ENCODE measurements at regions not wholly inside any gene's neighbourhood (a gene's known extent, or its start where the extent isn't known, plus 50 kb on each side); places are given as distances from the start of the nearest gene placed in this dataset.

DNA sequence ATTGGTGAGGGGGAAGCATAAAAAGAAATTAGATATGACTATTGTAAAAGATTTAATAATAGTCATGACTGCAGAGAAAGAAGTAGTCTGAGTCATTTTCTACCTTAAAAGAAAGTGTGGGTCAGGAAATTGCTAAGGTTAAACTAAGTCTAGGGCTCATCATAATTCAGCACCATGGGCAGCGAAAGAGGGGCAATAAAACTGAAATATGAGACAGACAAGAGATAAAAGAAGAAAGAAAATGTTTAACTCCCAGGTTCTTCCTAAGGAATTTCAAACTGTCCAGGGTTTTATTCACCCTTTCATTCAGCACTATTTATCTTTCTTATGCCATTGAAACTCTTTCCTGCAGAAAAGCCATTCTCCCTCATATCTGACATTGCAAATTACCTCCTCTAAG lies 114.4 kb upstream of the API5 start:
- Mint-ChIP-seq H3K4me1 (ENCODE audit: low read depth) (no peaks in the 10 kb centered on the region), H3K4me3 (no peak overlapping the region), H3K27ac (no peak overlapping the region), H3K27me3 (ENCODE audit: low read depth) (no peaks in the 10 kb centered on the region), H3K9me3 (peaks cover 8% of the 10 kb centered on the region), H3K36me3 (ENCODE audit: low read depth) (no peaks in the 10 kb centered on the region)
- CTCF ChIA-PET = no interaction called here
- intact Hi-C loops (cut with micrococcal nuclease) = no loop called here
- DNase-seq = no peak

GRCh38 chr11:43200031-43200430 lies 111.8 kb upstream of the API5 start:
- H3K9me3 Mint-ChIP-seq = peaks cover 9% of the 10 kb centered on the region
- intact Hi-C loops (cut with micrococcal nuclease) = no loop called here
- H3K4me1 Mint-ChIP-seq (ENCODE audit: low read depth) = no peaks in the 10 kb centered on the region
- CTCF ChIA-PET = no interaction called here
- H3K27me3 Mint-ChIP-seq (ENCODE audit: low read depth) = no peaks in the 10 kb centered on the region
- no peak for DNase-seq
- H3K4me3 Mint-ChIP-seq = no peak overlapping the region
- H3K36me3 Mint-ChIP-seq (ENCODE audit: low read depth) = no peaks in the 10 kb centered on the region
- no peak overlapping the region for H3K27ac Mint-ChIP-seq

GRCh38 chr11:43212279-43212678 lies 99.5 kb upstream of the API5 start:
- Mint-ChIP-seq H3K4me3 (no peak overlapping the region), H3K36me3 (ENCODE audit: low read depth) (peaks cover 3% of the 10 kb centered on the region), H3K27me3 (ENCODE audit: low read depth) (no peaks in the 10 kb centered on the region), H3K27ac (no peak overlapping the region), H3K4me1 (ENCODE audit: low read depth) (no peaks in the 10 kb centered on the region), H3K9me3 (peaks cover 22% of the 10 kb centered on the region)
- no peak for DNase-seq
- intact Hi-C loops (cut with micrococcal nuclease) = no loop called here
- CTCF ChIA-PET = no interaction called here

GRCh38 chr11:43214471-43214870 lies 97.3 kb upstream of the API5 start:
- intact Hi-C loops (cut with micrococcal nuclease) = no loop called here

DNA sequence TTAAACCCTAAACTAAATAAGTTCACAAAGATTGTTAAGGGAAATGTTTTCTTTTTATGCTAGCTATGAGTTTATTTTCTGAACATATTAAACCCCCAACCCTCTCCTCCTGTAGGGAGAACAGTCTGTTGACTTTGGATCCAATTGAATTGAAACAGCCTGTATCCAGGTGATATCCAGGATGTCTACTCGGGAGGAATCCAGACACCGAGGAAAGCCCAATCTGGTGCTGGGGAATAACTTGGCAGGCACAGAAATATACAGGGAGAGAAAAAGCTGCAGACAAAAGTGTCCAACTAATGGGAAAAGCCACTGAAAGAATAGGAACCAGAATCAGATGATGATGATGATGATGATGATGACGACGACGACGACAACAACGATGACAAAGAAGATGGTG lies 93.9 kb upstream of the API5 start:
- Mint-ChIP-seq H3K27me3 (ENCODE audit: low read depth) (no peaks in the 10 kb centered on the region), H3K4me3 (no peak overlapping the region), H3K36me3 (ENCODE audit: low read depth) (no peaks in the 10 kb centered on the region), H3K27ac (no peak overlapping the region), H3K4me1 (ENCODE audit: low read depth) (no peaks in the 10 kb centered on the region), H3K9me3 (peaks cover 1% of the 10 kb centered on the region)
- intact Hi-C loops (cut with micrococcal nuclease) = no loop called here
- no peak for DNase-seq
- CTCF ChIA-PET = no interaction called here

More at GRCh38 chr11:43214471-43214870, 97.3 kb upstream of the API5 start:
- H3K36me3 Mint-ChIP-seq (ENCODE audit: low read depth) = no peaks in the 10 kb centered on the region
- CTCF ChIA-PET = no interaction called here
- H3K27me3 Mint-ChIP-seq (ENCODE audit: low read depth) = no peaks in the 10 kb centered on the region
- DNase-seq = no peak
- no peaks in the 10 kb centered on the region for H3K4me1 Mint-ChIP-seq (ENCODE audit: low read depth)
- peaks cover 12% of the 10 kb centered on the region for H3K9me3 Mint-ChIP-seq
- no peak overlapping the region for H3K4me3 Mint-ChIP-seq
- no peak overlapping the region for H3K27ac Mint-ChIP-seq

DNA sequence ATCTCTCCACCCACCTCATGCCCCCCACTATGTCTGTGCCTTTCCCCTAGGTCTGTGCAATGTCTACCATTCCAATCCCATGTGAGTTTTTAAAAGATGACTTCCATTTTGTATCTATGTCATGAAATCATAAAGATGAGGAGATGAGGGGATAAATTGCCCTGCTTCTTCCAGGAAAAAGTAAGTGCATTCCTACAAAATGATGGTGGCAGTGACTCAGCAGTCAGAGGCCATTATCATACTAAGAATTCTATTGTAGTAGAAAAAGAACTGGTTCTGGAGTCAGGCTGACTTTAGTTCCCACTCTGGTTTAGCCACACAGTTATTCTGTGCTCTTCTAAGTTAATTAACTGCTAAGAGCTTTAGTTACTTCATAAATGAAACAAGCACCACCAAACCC lies 89.6 kb upstream of the API5 start:
- no peak overlapping the region for H3K4me3 Mint-ChIP-seq
- H3K4me1 Mint-ChIP-seq (ENCODE audit: low read depth) = no peaks in the 10 kb centered on the region
- CTCF ChIA-PET = no interaction called here
- no peak overlapping the region for H3K27ac Mint-ChIP-seq
- no peak for DNase-seq
- H3K27me3 Mint-ChIP-seq (ENCODE audit: low read depth) = no peaks in the 10 kb centered on the region
- no peaks in the 10 kb centered on the region for H3K9me3 Mint-ChIP-seq
- no peaks in the 10 kb centered on the region for H3K36me3 Mint-ChIP-seq (ENCODE audit: low read depth)
- intact Hi-C loops (cut with micrococcal nuclease) = no loop called here

GRCh38 chr11:43223026-43223425 lies 88.8 kb upstream of the API5 start:
- CTCF ChIA-PET = interaction anchor here (0.7 kb wide), 1 partner anchor 412 kb away, joined by 3 read pairs; no protein-coding TSS in a partner anchor
- Mint-ChIP-seq H3K9me3 (no peaks in the 10 kb centered on the region), H3K27ac (no peak overlapping the region), H3K4me3 (no peak overlapping the region), H3K4me1 (ENCODE audit: low read depth) (no peaks in the 10 kb centered on the region), H3K36me3 (ENCODE audit: low read depth) (no peaks in the 10 kb centered on the region), H3K27me3 (ENCODE audit: low read depth) (no peaks in the 10 kb centered on the region)
- intact Hi-C loops (cut with micrococcal nuclease) = no loop called here
- DNase-seq = no peak

GRCh38 chr11:43234881-43235280 lies 76.9 kb upstream of the API5 start:
- H3K4me1 Mint-ChIP-seq (ENCODE audit: low read depth) = no peaks in the 10 kb centered on the region
- intact Hi-C loops (cut with micrococcal nuclease) = no loop called here

GRCh38 chr11:43238341-43238740 lies 73.5 kb upstream of the API5 start:
- no peak overlapping the region for H3K4me3 Mint-ChIP-seq
- H3K27ac Mint-ChIP-seq = no peak overlapping the region
- H3K36me3 Mint-ChIP-seq (ENCODE audit: low read depth) = no peaks in the 10 kb centered on the region
- no peak for DNase-seq
- H3K4me1 Mint-ChIP-seq (ENCODE audit: low read depth) = no peaks in the 10 kb centered on the region
- peaks cover 4% of the 10 kb centered on the region for H3K27me3 Mint-ChIP-seq (ENCODE audit: low read depth)
- intact Hi-C loops (cut with micrococcal nuclease) = no loop called here
- H3K9me3 Mint-ChIP-seq = no peaks in the 10 kb centered on the region
- CTCF ChIA-PET = no interaction called here

More at GRCh38 chr11:43234881-43235280, 76.9 kb upstream of the API5 start:
- Mint-ChIP-seq H3K27ac (no peak overlapping the region), H3K9me3 (no peaks in the 10 kb centered on the region), H3K27me3 (ENCODE audit: low read depth) (peaks cover 2% of the 10 kb centered on the region), H3K4me3 (no peak overlapping the region), H3K36me3 (ENCODE audit: low read depth) (no peaks in the 10 kb centered on the region)
- DNase-seq = no peak
- CTCF ChIA-PET = no interaction called here

DNA sequence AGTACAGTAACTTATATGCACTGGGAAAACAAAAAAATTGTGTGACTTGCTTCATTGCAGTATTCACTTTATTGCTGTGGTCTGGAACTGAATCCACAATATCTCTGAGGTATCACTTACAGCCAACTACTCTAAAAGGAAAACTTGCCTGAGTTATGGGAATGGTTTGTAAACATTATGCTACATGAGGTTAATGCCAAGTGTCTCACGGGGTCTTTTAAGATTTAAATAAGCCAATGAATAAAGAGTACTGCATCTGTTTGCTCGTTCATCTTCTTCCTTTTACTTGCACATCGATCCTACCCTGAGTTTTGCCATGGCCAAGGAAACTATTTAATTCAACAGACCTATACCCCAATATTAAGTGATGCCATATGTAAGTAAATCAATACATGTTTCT lies 72.0 kb upstream of the API5 start:
- Mint-ChIP-seq H3K9me3 (no peaks in the 10 kb centered on the region), H3K27ac (no peak overlapping the region), H3K27me3 (ENCODE audit: low read depth) (peaks cover 4% of the 10 kb centered on the region), H3K4me3 (no peak overlapping the region), H3K36me3 (ENCODE audit: low read depth) (no peaks in the 10 kb centered on the region), H3K4me1 (ENCODE audit: low read depth) (no peaks in the 10 kb centered on the region)
- no peak for DNase-seq
- CTCF ChIA-PET = no interaction called here
- intact Hi-C loops (cut with micrococcal nuclease) = no loop called here

DNA sequence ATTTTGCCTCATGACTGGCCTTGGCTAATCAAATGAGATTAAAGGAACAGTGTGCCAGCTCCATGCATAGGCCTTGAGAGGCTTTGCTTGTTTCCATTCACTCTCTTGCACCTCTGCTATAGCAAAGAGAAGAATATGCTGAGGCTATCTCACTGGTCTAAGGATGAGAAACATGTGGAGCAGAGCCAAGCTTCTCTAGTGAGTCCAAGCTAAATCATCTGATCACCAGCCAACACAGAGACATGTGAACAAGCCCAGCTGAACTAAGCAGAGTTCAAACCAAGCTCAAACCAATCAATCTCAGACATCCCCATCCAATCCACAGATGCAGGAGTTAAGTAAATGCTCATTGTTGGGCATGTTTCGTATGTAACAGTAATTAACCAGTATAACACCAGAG lies 69.4 kb upstream of the API5 start:
- intact Hi-C loops (cut with micrococcal nuclease) = no loop called here
- H3K27me3 Mint-ChIP-seq (ENCODE audit: low read depth) = peaks cover 8% of the 10 kb centered on the region
- no peaks in the 10 kb centered on the region for H3K9me3 Mint-ChIP-seq
- CTCF ChIA-PET = no interaction called here
- no peak overlapping the region for H3K4me3 Mint-ChIP-seq
- DNase-seq = no peak
- H3K27ac Mint-ChIP-seq = no peak overlapping the region
- no peaks in the 10 kb centered on the region for H3K36me3 Mint-ChIP-seq (ENCODE audit: low read depth)
- H3K4me1 Mint-ChIP-seq (ENCODE audit: low read depth) = no peaks in the 10 kb centered on the region

DNA sequence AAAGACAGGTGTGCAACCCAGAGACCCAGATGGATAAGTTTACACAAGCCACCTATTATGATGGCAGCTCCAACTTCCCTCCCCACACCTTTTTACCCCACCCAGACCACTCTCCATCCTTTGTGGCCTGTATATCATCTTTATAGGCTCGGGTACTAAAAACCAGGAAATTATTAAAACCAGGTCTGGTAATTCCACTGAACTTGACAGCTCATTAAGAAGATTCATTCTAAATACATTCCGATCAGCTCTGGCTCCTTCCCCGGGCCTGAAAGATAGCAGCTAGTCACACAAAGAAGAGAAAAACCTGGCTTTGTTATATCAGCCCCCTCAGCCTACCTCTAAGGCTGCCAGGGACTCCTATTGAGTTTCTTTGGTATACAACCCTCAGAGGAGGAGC lies 67.9 kb upstream of the API5 start:
- Mint-ChIP-seq H3K27ac (no peak overlapping the region), H3K27me3 (ENCODE audit: low read depth) (peaks cover 8% of the 10 kb centered on the region), H3K4me3 (no peak overlapping the region), H3K36me3 (ENCODE audit: low read depth) (no peaks in the 10 kb centered on the region), H3K4me1 (ENCODE audit: low read depth) (no peaks in the 10 kb centered on the region), H3K9me3 (no peaks in the 10 kb centered on the region)
- DNase-seq = no peak
- intact Hi-C loops (cut with micrococcal nuclease) = no loop called here
- CTCF ChIA-PET = interaction anchor here (1.1 kb wide), 1 partner anchor 39 kb away, joined by 4 read pairs; no protein-coding TSS in a partner anchor

DNA sequence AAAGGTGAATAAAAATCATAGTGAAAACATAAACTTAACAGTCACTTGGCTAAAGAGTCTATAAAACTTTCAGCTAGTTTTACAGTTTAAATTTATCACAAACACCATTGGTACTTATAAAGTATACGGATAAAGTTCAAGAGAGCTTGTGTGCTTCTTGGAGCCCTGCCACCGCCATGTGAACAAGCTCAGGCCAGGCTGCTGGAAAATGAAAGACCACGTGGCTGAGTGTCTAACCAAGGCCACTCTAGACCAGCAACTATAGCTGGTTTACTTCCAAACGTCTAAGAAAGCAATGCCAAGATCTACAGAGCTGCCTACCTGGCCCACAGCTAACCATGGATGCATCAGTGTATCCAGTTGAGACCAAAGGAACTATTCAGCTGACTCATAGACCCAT lies 66.3 kb upstream of the API5 start:
- H3K36me3 Mint-ChIP-seq (ENCODE audit: low read depth) = no peaks in the 10 kb centered on the region
- H3K9me3 Mint-ChIP-seq = no peaks in the 10 kb centered on the region
- intact Hi-C loops (cut with micrococcal nuclease) = no loop called here
- no peak for DNase-seq
- CTCF ChIA-PET = no interaction called here
- H3K4me1 Mint-ChIP-seq (ENCODE audit: low read depth) = no peaks in the 10 kb centered on the region
- no peak overlapping the region for H3K27ac Mint-ChIP-seq
- peaks cover 6% of the 10 kb centered on the region for H3K27me3 Mint-ChIP-seq (ENCODE audit: low read depth)
- H3K4me3 Mint-ChIP-seq = no peak overlapping the region

- intact Hi-C loops (cut with micrococcal nuclease) = no loop called here
- no peaks in the 10 kb centered on the region for H3K36me3 Mint-ChIP-seq (ENCODE audit: low read depth)
Measured at GRCh38 chr11:43250309-43250708, 61.5 kb upstream of the API5 start.

More at GRCh38 chr11:43250309-43250708, 61.5 kb upstream of the API5 start:
- Mint-ChIP-seq H3K27me3 (ENCODE audit: low read depth) (peaks cover 21% of the 10 kb centered on the region), H3K9me3 (no peaks in the 10 kb centered on the region), H3K4me1 (ENCODE audit: low read depth) (no peaks in the 10 kb centered on the region), H3K27ac (no peak overlapping the region), H3K4me3 (no peak overlapping the region)
- CTCF ChIA-PET = interaction anchor here (1.2 kb wide), 1 partner anchor 33 kb away, joined by 4 read pairs; no protein-coding TSS in a partner anchor
- no peak for DNase-seq
